ENCODE measurements at regions not wholly inside any gene's neighbourhood (a gene's known extent, or its start where the extent isn't known, plus 50 kb on each side); places are given as distances from the start of the nearest gene placed in this dataset.

DNA sequence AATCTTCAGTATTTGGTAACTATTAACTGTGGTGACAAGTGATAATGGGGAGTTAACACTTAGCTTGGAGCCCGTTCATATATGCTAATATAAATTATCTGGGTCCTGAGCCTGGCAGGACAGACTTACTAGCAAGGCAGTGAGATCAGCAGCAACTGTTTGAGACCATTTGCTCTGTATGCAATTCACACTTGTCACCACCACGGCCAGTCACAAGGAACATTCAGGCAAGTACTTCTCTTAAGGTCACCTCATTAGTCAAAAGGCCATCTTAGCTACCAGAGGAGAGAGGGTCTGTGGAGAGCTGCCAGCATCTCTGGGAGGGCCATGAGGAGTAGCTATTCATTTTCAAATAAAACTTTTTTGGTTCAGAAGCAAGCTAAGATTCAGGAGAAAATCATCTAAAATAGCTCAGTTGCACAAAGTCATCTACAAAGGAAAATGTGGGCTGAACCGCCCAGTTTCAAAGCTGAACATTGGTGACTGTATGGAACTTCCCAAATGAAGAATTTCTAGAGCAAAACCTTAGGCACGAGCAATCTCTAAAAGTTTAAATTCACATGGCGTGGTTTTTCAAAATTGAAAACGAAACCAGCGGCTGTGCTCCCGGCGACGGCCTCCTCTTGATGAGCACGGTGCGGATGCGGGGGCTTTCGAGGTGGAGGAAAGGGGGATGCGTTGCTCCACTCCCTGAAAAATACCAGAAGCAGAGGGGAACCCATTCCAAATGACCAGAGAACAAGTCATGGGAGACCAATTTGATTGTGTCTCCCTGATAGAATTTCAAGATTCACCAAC, 233.5 kb upstream of the MGMT start:
- 85 to 87% methylated on average over 15 of the region's 15 CpGs for WGBS, 2 donors
- TF ChIP-seq, protein P1, sequence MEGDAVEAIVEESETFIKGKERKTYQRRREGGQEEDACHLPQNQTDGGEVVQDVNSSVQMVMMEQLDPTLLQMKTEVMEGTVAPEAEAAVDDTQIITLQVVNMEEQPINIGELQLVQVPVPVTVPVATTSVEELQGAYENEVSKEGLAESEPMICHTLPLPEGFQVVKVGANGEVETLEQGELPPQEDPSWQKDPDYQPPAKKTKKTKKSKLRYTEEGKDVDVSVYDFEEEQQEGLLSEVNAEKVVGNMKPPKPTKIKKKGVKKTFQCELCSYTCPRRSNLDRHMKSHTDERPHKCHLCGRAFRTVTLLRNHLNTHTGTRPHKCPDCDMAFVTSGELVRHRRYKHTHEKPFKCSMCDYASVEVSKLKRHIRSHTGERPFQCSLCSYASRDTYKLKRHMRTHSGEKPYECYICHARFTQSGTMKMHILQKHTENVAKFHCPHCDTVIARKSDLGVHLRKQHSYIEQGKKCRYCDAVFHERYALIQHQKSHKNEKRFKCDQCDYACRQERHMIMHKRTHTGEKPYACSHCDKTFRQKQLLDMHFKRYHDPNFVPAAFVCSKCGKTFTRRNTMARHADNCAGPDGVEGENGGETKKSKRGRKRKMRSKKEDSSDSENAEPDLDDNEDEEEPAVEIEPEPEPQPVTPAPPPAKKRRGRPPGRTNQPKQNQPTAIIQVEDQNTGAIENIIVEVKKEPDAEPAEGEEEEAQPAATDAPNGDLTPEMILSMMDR (IDR thresholded peaks at IDR 0.05): no peak
- TF ChIP-seq POLR2A (IDR thresholded peaks at IDR 0.05) (no peak), EP300 (IDR thresholded peaks at IDR 0.05) (no peak), POLR2AphosphoS5 (IDR thresholded peaks at IDR 0.05) (no peak)
- Histone ChIP-seq H3K27me3 (no peaks in the 10 kb centered on the region), H3K4me1 (no peaks in the 10 kb centered on the region), H3K27ac (no peak overlapping the region), H3K9me3 (no peaks in the 10 kb centered on the region), H3K4me3 (no peak overlapping the region), H3K36me3 (no peaks in the 10 kb centered on the region)
- DNase-seq: no peak
- intact Hi-C loops (cut with DNase I): no loop called here

- TF ChIP-seq POLR2AphosphoS5 (IDR thresholded peaks at IDR 0.05): no peak
- no peak for TF ChIP-seq POLR2A (IDR thresholded peaks at IDR 0.05)
- TF ChIP-seq, protein P1 (IDR thresholded peaks at IDR 0.05): no peak
- TF ChIP-seq EP300 (IDR thresholded peaks at IDR 0.05): no peak
- Histone ChIP-seq H3K4me1 (no peaks in the 10 kb centered on the region), H3K9me3 (no peaks in the 10 kb centered on the region), H3K36me3 (no peaks in the 10 kb centered on the region), H3K4me3 (no peak overlapping the region), H3K27me3 (no peaks in the 10 kb centered on the region), H3K27ac (no peak overlapping the region)
- intact Hi-C loops (cut with DNase I): no loop called here
- no peak for DNase-seq
- WGBS, 2 donors: 86% methylated on average over 17 of the region's 17 CpGs
These were observed 230.8 kb upstream of the MGMT start for GRCh38 chr10:129236274-129236691.

DNA sequence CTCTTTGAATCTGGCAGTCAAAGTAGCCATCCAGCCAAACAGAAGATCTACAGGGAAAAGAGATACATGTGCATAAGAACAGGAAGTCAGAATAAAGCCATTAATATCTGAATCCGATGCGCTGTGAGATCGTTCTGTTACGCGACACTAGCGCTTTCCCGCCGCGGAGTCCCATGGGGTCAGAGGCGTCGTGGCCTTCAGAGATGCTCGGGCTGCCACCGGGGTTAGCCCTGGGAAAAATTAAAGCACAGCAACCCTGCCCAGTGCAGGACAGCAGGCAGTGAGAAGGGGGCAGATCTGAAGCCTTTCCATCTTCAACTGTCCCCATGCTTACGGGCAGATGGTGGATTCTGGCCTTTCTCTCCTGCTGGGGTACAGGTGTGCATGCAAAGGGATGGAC, 225.6 kb upstream of the MGMT start:
- Histone ChIP-seq H3K27me3 (no peaks in the 10 kb centered on the region), H3K9me3 (no peaks in the 10 kb centered on the region), H3K4me3 (no peak overlapping the region), H3K27ac (no peak overlapping the region), H3K36me3 (no peaks in the 10 kb centered on the region), H3K4me1 (no peaks in the 10 kb centered on the region)
- WGBS, 2 donors: 88 to 90% methylated on average over 14 of the region's 14 CpGs
- intact Hi-C loops (cut with DNase I): no loop called here
- TF ChIP-seq POLR2A (IDR thresholded peaks at IDR 0.05) (no peak), EP300 (IDR thresholded peaks at IDR 0.05) (no peak), POLR2AphosphoS5 (IDR thresholded peaks at IDR 0.05) (no peak)
- TF ChIP-seq, protein P1 (IDR thresholded peaks at IDR 0.05): no peak
- no peak for DNase-seq

- TF ChIP-seq POLR2AphosphoS5 (IDR thresholded peaks at IDR 0.05): no peak
- TF ChIP-seq EP300 (IDR thresholded peaks at IDR 0.05): no peak
- TF ChIP-seq POLR2A (IDR thresholded peaks at IDR 0.05): no peak
- TF ChIP-seq, protein P1 (IDR thresholded peaks at IDR 0.05): no peak
- no peaks in the 10 kb centered on the region for H3K4me1 ChIP-seq
- H3K36me3 ChIP-seq: no peaks in the 10 kb centered on the region
- WGBS, 2 donors: 87 to 93% methylated on average over 9 of the region's 9 CpGs
- H3K9me3 ChIP-seq: no peaks in the 10 kb centered on the region
- H3K4me3 ChIP-seq: no peak overlapping the region
- H3K27me3 ChIP-seq: no peaks in the 10 kb centered on the region
- intact Hi-C loops (cut with DNase I): no loop called here
- no peak for DNase-seq
- no peak overlapping the region for H3K27ac ChIP-seq
These were observed 222.7 kb upstream of the MGMT start for GRCh38 chr10:129244298-129244697.

GRCh38 chr10:129244757-129245156, 222.3 kb upstream of the MGMT start:
- no peaks in the 10 kb centered on the region for H3K36me3 ChIP-seq
- no peak overlapping the region for H3K4me3 ChIP-seq
- H3K4me1 ChIP-seq: no peaks in the 10 kb centered on the region
- no peaks in the 10 kb centered on the region for H3K9me3 ChIP-seq
- H3K27ac ChIP-seq: no peak overlapping the region
- no peaks in the 10 kb centered on the region for H3K27me3 ChIP-seq
- DNase-seq: no peak
- intact Hi-C loops (cut with DNase I): no loop called here
- TF ChIP-seq EP300 (IDR thresholded peaks at IDR 0.05): no peak
- 80 to 89% methylated on average over 9 of the region's 9 CpGs for WGBS, 2 donors

All from sigmoid colon (tissue), 6 donors.